ENCODE measurements at regions not wholly inside any gene's neighbourhood (a gene's known extent, or its start where the extent isn't known, plus 50 kb on each side); places are given as distances from the start of the nearest gene placed in this dataset.

- in situ Hi-C loops (cut with MboI; ENCODE audit: low sequenced_read_pairs) = no loop called here
- Histone ChIP-seq H3K36me3 (replicated peaks) (no peaks in the 10 kb centered on the region), H3K4me3 (no peak overlapping the region), H3K9me3 (peaks cover 7% of the 10 kb centered on the region), H3K27me3 (ENCODE audit: low read depth) (no peaks in the 10 kb centered on the region), H3K4me1 (no peaks in the 10 kb centered on the region)
- no peak for DNase-seq (ENCODE audit: low spot score in 2 of 2)
Observed at GRCh38 chr5:125257057-125257972, 510.9 kb upstream of the ZNF608 start.

- H3K4me1 ChIP-seq = no peaks in the 10 kb centered on the region
- H3K27me3 ChIP-seq (ENCODE audit: low read depth) = no peaks in the 10 kb centered on the region
- no peak overlapping the region for H3K4me3 ChIP-seq
- no peak for DNase-seq (ENCODE audit: low spot score in 2 of 2)
- H3K9me3 ChIP-seq = peaks cover 7% of the 10 kb centered on the region
- no peaks in the 10 kb centered on the region for H3K36me3 ChIP-seq (replicated peaks)
- in situ Hi-C loops (cut with MboI; ENCODE audit: low sequenced_read_pairs) = no loop called here
Observed at GRCh38 chr5:125257997-125258396, 511.6 kb upstream of the ZNF608 start.

DNA sequence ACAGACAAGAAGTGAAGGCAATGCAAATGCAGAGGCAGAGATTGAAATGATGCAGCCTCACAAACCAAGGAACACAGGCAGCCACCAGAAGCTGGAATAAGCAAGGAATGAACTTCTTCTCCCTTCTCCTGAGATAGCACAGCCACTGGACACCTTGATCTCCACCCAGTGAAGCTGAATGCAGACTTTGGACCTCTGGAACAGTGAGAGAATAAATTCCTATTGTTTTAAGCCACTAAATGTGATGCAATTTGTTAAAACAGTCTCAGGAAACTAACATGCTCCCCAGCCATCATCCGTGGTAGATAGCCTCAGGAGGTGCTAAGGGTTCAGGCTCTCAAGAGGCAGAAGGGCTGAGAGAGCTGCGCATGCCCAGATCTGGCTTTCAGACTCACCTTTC, 512.2 kb upstream of the ZNF608 start:
- Histone ChIP-seq H3K36me3 (replicated peaks) (no peaks in the 10 kb centered on the region), H3K27me3 (ENCODE audit: low read depth) (no peaks in the 10 kb centered on the region), H3K9me3 (peaks cover 6% of the 10 kb centered on the region), H3K4me1 (no peaks in the 10 kb centered on the region), H3K4me3 (no peak overlapping the region)
- no peak for DNase-seq (ENCODE audit: low spot score in 2 of 2)
- in situ Hi-C loops (cut with MboI; ENCODE audit: low sequenced_read_pairs) = no loop called here

DNA sequence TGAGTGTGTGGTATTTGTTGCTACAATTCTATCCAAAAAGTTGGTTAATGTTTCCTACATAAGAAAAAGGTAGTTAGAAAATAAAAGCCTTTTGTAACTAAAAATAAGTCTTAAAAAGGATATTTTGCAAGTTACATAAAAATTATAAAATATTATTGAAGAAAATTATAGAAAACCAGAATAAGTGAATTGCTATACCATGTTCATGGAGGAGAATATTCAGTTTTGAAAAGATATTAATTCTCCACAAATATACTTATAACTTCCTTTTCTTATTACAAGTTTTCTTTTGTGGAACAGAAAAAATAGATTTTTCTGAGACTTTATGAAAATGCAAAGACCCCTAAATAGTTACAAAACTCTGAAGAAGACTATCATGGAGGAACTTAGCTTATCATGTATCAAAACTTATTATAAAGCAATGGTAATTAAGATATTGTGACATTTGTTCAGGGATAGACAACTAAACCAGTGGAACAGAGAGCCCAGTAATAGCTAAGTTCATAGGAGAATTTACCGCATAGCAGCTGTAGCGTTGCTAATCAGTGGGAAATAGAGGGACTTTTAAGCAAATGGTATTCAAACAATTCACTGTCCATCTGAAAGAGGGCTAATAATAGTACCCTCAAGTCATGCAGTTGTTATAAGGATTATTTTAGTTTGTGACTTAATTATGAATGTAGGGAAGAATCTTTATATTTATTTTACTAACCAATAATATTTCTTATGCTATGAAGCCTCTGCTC, 515.2 kb upstream of the ZNF608 start:
- Histone ChIP-seq H3K4me1 (no peaks in the 10 kb centered on the region), H3K9me3 (no peaks in the 10 kb centered on the region), H3K27me3 (ENCODE audit: low read depth) (no peaks in the 10 kb centered on the region), H3K36me3 (replicated peaks) (no peaks in the 10 kb centered on the region), H3K4me3 (no peak overlapping the region)
- in situ Hi-C loops (cut with MboI; ENCODE audit: low sequenced_read_pairs) = no loop called here
- DNase-seq (ENCODE audit: low spot score in 2 of 2) = no peak

- Histone ChIP-seq H3K27me3 (ENCODE audit: low read depth) (no peaks in the 10 kb centered on the region), H3K4me1 (no peaks in the 10 kb centered on the region), H3K36me3 (replicated peaks) (no peaks in the 10 kb centered on the region), H3K9me3 (no peaks in the 10 kb centered on the region), H3K4me3 (no peak overlapping the region)
- DNase-seq (ENCODE audit: low spot score in 2 of 2) = no peak
- in situ Hi-C loops (cut with MboI; ENCODE audit: low sequenced_read_pairs) = no loop called here
Observed at GRCh38 chr5:125262782-125263181, 516.3 kb upstream of the ZNF608 start.

- H3K4me3 ChIP-seq = no peak overlapping the region
- H3K4me1 ChIP-seq = no peaks in the 10 kb centered on the region
- H3K36me3 ChIP-seq (replicated peaks) = no peaks in the 10 kb centered on the region
- H3K9me3 ChIP-seq = no peaks in the 10 kb centered on the region
- no peak for DNase-seq (ENCODE audit: low spot score in 2 of 2)
- in situ Hi-C loops (cut with MboI; ENCODE audit: low sequenced_read_pairs) = no loop called here
- no peaks in the 10 kb centered on the region for H3K27me3 ChIP-seq (ENCODE audit: low read depth)
Observed at GRCh38 chr5:125263356-125263755, 516.9 kb upstream of the ZNF608 start.

GRCh38 chr5:125266106-125266505, 519.7 kb upstream of the ZNF608 start:
- in situ Hi-C loops (cut with MboI; ENCODE audit: low sequenced_read_pairs) = no loop called here
- Histone ChIP-seq H3K4me1 (no peaks in the 10 kb centered on the region), H3K27me3 (ENCODE audit: low read depth) (no peaks in the 10 kb centered on the region), H3K36me3 (replicated peaks) (no peaks in the 10 kb centered on the region), H3K4me3 (no peak overlapping the region), H3K9me3 (no peaks in the 10 kb centered on the region)
- no peak for DNase-seq (ENCODE audit: low spot score in 2 of 2)

DNA sequence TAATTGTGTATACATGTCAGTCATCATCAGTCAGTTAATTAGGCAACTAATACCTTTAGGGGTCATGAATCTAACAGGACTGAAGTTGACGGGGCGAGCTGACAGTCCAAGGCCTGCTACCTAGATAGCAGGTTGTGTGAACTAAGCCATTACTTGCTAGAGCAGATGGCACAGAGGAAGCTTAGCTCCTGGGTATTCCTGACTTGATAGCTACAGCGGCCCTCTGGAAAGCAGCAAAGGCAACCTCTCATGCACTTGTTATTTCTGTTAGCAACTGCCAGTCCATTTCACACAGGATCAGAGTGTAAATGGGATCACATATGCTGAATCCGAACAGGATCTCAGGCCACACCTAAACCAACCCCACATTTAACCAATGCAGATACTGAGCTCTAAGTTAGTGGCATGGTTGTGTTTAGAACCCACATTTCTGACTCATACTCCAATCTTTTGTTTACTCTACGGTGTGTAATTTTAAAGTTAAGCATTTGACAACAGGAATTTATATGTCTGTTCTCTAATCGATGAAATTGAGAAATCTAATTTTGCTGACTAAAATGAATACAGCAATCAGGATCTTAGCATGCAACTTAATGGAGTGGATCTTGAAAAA, 521.3 kb upstream of the ZNF608 start:
- Histone ChIP-seq H3K9me3 (no peaks in the 10 kb centered on the region), H3K27me3 (ENCODE audit: low read depth) (no peaks in the 10 kb centered on the region), H3K36me3 (replicated peaks) (no peaks in the 10 kb centered on the region), H3K4me1 (peaks cover 6% of the 10 kb centered on the region), H3K4me3 (no peak overlapping the region)
- DNase-seq (ENCODE audit: low spot score in 2 of 2) = no peak
- in situ Hi-C loops (cut with MboI; ENCODE audit: low sequenced_read_pairs) = no loop called here

- Histone ChIP-seq H3K9me3 (no peaks in the 10 kb centered on the region), H3K36me3 (replicated peaks) (no peaks in the 10 kb centered on the region), H3K27me3 (ENCODE audit: low read depth) (no peaks in the 10 kb centered on the region), H3K4me3 (no peak overlapping the region), H3K4me1 (peaks cover 19% of the 10 kb centered on the region)
- in situ Hi-C loops (cut with MboI; ENCODE audit: low sequenced_read_pairs) = no loop called here
- DNase-seq (ENCODE audit: low spot score in 2 of 2) = no peak
Observed at GRCh38 chr5:125269926-125270325, 523.5 kb upstream of the ZNF608 start.

DNA sequence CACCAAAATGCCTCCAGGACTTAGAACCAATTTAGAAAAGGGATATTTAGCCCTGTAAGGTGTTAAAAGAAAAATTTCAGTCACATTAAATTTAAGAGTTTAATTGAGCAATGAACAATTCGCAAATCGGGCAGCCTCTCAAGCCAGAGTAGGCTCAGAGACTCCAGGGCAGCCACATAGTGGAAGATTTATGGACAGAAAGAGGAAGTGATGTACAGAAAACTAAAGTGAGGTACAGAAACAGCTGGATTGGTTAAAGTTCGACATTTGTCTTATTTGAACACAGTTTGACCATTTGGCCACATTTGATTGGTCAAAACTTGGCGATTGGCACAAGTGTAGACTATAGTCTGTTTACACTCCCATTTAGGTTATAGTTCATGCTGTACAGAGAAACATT, 525.9 kb upstream of the ZNF608 start:
- in situ Hi-C loops (cut with MboI; ENCODE audit: low sequenced_read_pairs) = no loop called here
- DNase-seq (ENCODE audit: low spot score in 2 of 2) = no peak
- H3K27me3 ChIP-seq (ENCODE audit: low read depth) = no peaks in the 10 kb centered on the region
- H3K9me3 ChIP-seq = no peaks in the 10 kb centered on the region
- no peaks in the 10 kb centered on the region for H3K36me3 ChIP-seq (replicated peaks)
- H3K4me1 ChIP-seq = peaks cover 19% of the 10 kb centered on the region
- no peak overlapping the region for H3K4me3 ChIP-seq

GRCh38 chr5:125274211-125274610, 527.8 kb upstream of the ZNF608 start:
- in situ Hi-C loops (cut with MboI; ENCODE audit: low sequenced_read_pairs) = no loop called here

GRCh38 chr5:125274938-125275724, 528.7 kb upstream of the ZNF608 start:
- in situ Hi-C loops (cut with MboI; ENCODE audit: low sequenced_read_pairs) = no loop called here
- H3K4me1 ChIP-seq = peaks cover 19% of the 10 kb centered on the region
- DNase-seq (ENCODE audit: low spot score in 2 of 2) = peak in 1 of 2 experiments; percentile 29

More at GRCh38 chr5:125274211-125274610, 527.8 kb upstream of the ZNF608 start:
- Histone ChIP-seq H3K4me3 (no peak overlapping the region), H3K4me1 (peaks cover 19% of the 10 kb centered on the region), H3K9me3 (no peaks in the 10 kb centered on the region), H3K36me3 (replicated peaks) (no peaks in the 10 kb centered on the region), H3K27me3 (ENCODE audit: low read depth) (no peaks in the 10 kb centered on the region)
- no peak for DNase-seq (ENCODE audit: low spot score in 2 of 2)

GRCh38 chr5:125275725-125276090, 529.3 kb upstream of the ZNF608 start:
- DNase-seq (ENCODE audit: low spot score in 2 of 2) = no peak
- no peaks in the 10 kb centered on the region for H3K36me3 ChIP-seq (replicated peaks)
- in situ Hi-C loops (cut with MboI; ENCODE audit: low sequenced_read_pairs) = no loop called here
- peaks cover 19% of the 10 kb centered on the region for H3K4me1 ChIP-seq
- H3K4me3 ChIP-seq = no peak overlapping the region
- H3K9me3 ChIP-seq = no peaks in the 10 kb centered on the region
- H3K27me3 ChIP-seq (ENCODE audit: low read depth) = no peaks in the 10 kb centered on the region

More at GRCh38 chr5:125274938-125275724, 528.7 kb upstream of the ZNF608 start:
- H3K27me3 ChIP-seq (ENCODE audit: low read depth) = no peaks in the 10 kb centered on the region
- H3K4me3 ChIP-seq = no peak overlapping the region
- H3K36me3 ChIP-seq (replicated peaks) = no peaks in the 10 kb centered on the region
- H3K9me3 ChIP-seq = no peaks in the 10 kb centered on the region

Measured in HAP-1 (cell line).